ENCODE measurements at regions not wholly inside any gene's neighbourhood (a gene's known extent, or its start where the extent isn't known, plus 50 kb on each side); places are given as distances from the start of the nearest gene placed in this dataset.
A peak's percentile ranks its signal among the peaks of the same experiment; 100 is the strongest.

DNA sequence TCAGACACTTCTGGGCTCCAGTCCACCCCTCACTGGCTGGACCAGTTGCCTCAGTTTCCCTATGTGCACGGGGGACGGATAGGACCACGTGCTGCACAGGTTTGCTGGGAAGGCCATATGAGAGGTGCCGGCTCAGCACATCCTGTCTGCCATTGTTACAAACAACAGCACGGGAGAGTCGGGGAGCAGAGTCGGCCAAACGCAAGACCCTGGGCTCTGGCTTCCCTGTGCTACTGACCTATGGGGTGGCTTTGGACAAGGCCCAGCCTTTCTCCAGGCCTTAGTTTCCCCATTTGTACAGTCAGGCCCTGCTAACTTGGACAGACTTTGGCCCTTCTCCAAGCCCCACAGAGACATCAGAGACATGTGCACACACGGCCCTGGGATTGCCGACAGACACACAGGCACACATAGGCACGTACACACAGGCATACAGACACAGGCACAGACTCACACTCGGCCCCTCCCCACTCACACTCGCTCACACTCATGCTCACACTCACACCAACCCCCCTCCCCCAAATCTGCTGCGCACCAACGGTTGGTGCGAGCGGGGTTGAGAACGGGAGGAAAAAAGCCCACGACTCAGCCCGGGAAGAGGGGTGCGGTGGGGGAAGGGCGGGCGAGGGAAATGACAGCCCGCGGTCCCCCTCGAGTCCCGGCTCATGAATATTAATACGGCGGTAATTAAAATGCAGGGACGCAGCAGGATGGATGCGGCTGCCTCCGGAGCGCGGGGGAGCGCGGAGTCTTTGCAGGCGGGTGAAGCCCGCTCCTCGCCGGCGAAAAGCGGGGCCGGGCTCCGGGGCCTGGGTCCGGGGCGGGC is 133.0 kb downstream of the C9orf50 start:
- ATAC-seq, result peak; percentile 38

- ATAC-seq, result no peak
Observed at GRCh38 chr9:129486756-129487657, 133.9 kb downstream of the C9orf50 start.

DNA sequence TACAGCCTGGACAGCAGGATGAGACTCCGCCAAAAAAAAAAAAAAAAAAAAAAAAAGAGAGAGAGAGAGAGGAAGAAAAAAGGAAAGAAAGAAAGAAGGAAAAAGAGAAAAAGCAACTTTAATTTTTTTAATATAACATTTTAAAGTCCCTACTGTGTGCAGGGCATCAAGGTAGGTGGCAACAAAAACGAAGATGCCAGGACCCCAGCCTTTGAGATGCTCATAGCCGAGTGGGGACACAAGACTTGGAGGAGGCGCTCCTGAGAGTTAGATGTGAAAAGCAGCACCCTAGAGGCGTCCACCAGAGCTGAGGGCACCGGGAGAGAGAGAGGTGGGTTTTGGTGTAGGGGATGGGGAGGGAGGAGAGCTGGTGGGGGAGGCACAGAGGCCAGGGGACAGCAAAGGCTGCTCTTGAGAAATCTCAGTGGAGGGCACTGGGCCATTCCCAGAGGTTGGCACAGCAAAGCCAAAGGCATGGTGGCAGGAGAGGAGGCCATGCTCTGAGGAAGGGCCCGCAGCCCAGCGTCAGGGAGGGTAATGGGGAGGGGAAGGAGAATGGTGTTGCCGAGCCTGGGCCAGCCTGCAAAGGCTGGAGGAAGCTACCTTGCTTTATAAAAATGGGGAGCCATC is 135.6 kb downstream of the C9orf50 start:
- no peak for ATAC-seq

GRCh38 chr9:129484352-129485000 is 136.4 kb downstream of the C9orf50 start:
- ATAC-seq, result no peak

GRCh38 chr9:129483415-129484351 is 137.2 kb downstream of the C9orf50 start:
- ATAC-seq, result peak; percentile 45

- peak; percentile 83 for ATAC-seq
Observed at GRCh38 chr9:129482521-129483414, 138.1 kb downstream of the C9orf50 start.

- ATAC-seq, result peak; percentile 8
Observed at GRCh38 chr9:129481810-129482511, 138.9 kb downstream of the C9orf50 start.

DNA sequence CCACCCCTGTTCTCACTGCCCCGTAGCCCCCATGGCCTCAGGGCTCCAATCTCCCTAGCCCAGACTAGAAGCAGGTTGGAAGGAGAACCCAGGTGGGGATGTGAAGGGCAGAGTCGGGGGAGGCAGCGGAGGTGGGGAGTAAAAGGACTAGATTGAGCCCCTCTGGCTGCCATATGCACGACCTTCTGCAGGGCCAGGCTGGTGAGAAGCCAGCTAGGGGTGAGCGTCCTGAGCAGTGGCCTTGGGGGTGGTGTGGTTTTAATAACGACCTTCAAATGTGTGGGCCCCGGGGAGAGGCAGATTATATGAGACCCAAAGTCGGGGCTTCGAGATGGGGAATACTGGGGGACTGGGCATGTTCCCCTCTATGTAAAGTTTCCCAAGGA is 139.5 kb downstream of the C9orf50 start:
- ATAC-seq, result no peak

DNA sequence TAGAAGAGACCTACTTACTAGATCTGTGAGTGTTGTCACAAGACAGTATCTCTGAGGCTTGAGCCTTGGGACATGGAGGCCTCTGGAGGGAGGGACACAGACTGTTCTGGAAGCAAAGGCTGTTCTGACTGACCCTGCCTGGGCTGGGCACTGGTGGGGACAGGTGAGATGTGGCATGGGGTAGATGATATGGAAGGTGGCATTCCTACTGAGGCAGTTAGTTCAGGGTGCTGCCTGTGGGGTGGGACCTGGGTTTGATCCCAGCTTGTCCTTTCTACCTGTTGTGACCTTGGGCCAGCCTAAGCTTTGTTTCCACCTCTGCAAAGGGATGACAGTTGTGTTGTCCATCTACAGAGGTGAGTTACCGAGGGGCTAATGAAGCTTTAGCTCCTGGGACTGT is 140.2 kb downstream of the C9orf50 start:
- ATAC-seq, result no peak

DNA sequence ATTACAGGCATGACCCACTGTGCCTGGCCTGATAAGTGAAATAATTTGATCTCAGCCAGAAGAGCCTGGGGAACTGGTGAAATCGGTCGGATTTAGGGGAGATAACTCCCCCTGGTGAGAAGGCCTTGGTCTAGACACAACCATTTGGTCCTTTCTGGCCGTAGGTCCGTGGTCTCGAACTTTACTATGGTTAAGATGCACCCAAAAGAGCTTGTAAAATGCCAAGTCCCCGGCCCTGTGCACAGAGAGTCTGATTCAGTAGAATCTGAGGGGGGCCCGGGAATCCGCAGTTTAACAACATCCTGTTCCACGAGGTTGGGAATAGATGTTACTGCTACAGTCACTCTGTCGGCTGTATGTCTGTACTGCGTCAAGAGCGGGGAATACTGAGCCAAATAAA is 140.7 kb downstream of the C9orf50 start:
- no peak for ATAC-seq

DNA sequence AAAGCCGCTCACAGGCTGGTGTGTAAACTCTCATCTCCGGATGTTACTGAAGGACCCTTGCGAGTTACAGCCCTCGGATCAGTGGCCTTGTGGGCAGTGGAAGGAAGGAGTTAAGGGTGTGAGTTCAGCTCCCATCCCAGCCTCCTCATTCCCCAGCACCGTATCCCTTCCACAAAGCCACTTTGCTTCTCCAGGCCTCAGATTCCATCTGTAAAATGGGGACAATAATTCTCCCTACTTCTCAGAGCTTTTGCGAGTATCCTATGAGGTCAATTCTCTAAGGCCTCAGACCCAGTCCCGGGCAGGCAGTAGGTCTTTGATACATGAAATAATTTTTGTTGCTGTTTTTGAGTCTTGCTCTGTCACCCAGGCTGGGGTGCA is 141.3 kb downstream of the C9orf50 start:
- no peak for ATAC-seq

DNA sequence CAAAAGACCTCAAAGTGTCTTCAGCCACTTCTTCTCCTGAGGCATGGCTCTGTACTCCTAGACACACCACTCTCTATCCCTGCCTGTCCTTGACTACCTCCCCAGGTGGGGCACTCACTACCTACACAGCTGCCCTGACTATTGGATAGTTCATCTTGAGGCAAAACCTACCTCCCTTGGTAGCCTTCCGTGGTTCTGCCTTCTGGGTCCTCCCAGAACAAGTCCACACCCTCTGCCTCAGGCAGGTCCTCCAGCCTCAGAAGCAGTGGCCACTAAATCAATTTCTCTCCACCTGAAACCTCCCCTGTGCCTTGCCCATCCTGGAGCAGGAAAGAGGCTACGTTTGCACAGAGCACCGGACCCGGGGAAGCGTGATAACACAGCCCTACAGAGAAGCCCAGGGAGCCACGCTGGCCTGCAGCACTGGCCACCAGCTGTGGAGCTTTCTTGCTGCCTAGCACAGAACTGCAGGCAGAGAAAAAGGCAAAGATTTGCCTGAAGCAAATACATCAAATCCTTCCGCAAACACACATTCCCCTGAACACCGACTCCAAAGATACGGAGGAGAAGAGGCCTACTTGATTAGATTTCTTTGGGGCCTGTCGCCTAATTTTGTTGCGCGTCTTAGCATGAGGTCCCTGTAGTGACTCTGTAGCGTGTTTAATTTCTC is 141.8 kb downstream of the C9orf50 start:
- no peak for ATAC-seq

DNA sequence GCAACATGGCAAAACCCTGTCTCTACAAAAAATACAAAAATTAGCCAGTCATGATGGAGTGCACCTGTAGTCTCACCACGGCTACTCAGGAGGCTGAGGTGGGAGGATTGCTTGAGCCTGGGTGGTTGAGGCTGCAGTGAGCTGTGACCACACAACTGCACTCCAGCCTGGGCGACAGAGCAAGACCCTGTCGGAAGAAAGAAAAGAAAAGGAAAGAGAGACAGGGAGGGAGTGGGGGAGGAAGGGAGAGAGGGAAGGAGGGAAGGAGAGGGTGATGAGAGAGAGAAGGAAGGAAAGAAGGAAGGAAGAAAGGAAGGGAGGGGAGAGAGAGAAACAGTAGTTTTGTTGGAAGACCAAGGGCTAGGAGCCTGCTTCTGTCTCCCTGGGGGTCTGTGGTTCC is 142.4 kb downstream of the C9orf50 start:
- no peak for ATAC-seq

GRCh38 chr9:129476821-129477611 is 143.9 kb downstream of the C9orf50 start:
- ATAC-seq, result no peak

DNA sequence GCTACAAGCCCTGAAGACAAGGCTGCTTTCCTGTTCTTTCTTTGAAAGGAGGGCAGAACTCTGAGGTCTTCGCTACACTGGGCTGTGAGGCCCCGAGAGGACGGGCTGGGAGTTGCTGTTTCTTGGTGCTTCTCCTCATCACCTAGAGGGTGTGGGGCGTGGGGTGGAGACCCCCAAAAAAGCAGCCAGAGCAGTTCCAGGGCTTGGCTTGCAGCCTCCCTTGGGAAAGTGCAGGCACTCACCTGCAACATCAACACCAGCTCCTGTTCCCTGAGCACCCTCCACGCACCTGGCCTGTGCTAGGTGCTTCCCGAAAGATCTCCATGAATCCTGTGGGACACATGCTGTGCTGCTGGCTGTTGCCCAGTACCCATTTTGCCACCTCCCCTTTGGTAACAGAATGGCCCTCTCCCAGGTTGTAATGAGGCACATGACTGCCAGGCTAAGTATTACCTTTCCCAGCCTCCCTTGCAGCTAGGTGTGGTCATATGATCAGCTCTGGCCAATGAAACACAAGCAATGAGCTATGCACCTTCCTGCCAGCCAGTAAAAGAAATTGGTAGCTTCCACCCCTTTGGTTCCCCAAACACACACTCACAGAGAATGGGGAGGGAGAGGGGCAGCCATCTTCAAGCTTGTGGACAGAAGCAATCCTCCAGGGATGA is 146.0 kb downstream of the C9orf50 start:
- no peak for ATAC-seq

- ATAC-seq, result peak; percentile 63
Observed at GRCh38 chr9:129473523-129474244, 147.2 kb downstream of the C9orf50 start.

DNA sequence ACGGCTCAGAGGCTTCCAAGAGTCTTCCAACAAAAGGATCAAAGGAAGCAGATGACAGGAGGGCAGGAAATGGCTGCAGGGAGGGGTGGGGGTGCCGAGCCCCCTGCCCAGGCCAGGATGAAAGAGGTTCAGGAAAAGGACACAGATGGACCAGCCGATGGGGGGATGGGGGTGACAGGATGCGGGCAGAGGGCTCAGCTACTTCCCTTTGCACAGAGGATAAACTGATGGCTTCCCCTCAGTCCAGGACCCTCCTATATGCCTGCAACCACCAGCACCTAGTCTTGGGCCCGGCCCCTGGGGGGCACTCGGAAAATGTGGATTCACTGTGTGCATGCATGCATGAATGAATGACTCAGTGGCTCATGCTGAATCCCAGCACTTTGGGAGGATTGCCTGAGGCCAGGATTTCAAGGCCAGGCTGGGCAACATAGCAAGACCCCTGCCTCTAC is 148.2 kb downstream of the C9orf50 start:
- ATAC-seq, result no peak
